NCI-H510A (cell line): ENCODE measurements at regions not wholly inside any gene's neighbourhood (a gene's known extent, or its start where the extent isn't known, plus 50 kb on each side); places are given as distances from the start of the nearest gene placed in this dataset.

Experiments used
- DNase-seq: peaks from one replicate; lab custom pipeline; 2025; lab: John Stamatoyannopoulos, UW

DNA sequence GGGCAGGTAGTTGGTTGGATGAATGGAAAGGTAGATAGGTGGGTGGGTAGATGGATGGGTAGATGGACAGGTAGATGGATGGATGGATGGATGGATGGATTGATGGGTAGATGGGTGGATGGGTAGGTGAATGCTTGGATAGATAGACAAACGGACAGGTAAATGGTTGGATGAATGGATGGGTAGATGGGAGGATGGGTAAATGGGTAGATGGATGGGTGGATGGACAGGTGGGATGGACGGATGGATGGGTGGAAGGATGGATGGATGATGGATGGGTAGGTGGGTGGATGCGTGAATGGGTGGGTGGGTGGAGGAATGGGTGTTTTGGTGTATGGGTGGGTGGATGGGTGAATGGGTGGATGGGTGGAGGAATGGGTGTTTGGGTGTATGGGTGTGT is 50.1 kb upstream of the ASAP2 start:
- DNase-seq, result no peak

DNA sequence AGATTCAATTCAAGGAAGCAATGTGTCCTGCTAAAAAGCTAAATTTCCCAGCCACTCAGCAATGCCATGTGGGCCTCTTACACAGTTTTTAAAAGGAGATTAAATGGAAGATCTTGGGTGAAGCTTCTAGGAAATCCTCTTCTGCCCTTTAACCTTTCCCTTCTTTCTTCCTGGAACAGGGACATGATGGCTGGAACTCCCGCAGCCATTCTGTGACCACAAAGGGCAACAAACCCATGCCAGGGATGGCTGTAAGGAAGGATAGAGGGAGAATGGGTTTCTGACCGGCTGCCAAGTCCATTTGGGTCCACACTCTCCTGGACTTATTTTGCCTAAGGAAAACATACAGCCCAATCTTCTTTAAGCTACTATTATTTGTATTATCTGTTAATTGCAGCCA is 52.6 kb upstream of the ASAP2 start:
- DNase-seq, result no peak

DNA sequence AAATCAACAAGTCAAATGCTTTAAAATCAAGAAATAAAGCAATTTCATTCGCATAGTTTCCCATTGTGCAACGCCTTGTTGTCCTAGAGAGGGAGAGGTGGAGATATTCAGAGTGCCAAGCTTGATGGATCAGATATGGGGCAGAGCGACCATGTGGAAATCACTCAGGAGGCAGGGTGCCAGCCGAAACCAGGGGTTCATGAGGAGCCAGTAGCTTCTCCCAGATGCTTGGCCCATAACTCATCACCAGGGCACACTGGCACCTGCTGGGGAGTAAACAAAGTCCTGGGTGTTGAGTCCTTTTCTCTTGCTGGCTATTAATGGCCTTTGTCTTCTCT is 53.0 kb upstream of the ASAP2 start:
- no peak for DNase-seq

DNA sequence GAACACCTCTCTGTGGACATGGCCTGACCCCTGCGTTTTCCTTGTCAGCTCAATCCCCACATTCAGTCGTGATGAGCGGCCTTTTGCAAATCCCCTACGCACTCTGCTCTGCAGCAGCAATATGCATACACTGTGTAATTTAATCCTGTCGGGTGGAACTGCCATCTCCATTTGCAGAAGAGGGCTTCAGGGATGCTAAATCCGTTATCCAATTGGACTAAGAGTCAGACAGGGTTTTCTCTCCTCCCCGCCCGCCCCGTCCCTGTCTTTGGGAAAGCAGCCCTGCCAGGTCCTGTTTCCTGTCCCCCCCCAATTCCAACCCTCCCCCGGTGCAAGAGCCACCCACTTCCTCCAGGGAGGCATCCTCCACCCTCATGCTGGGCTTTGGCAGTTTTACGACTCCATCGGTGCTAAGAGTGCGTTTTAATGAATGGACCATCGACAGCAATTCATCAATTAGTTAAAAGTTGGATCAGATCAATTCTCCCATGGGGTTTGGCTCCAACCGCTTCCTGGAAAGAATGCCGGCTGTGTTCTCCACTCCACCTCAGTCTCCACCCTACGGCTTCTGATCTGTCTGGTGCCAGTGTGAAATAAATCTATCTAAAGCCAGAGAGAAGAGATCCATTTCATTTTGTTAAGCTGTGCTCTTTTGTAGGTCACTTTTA is 53.5 kb upstream of the ASAP2 start:
- DNase-seq, result no peak

DNA sequence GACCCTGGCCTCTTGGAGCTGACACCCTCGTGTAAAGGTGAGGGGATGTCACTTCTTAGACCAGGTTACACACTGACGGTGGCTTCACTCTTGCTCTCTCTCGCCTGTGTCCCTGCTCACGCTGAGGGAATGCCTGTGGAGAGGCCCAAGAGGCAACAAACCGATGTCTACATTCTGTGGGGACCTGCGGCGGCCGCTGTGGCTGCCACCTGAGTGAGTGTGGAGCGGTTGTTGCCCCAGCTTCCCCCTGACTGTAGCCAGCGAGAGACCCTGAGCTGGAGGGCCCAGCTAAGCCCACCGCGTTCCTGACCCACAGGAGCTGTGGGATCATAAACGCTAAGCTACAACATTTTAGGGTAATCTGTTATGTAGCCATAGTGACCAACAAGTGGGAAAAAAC is 55.7 kb upstream of the ASAP2 start:
- DNase-seq, result no peak

DNA sequence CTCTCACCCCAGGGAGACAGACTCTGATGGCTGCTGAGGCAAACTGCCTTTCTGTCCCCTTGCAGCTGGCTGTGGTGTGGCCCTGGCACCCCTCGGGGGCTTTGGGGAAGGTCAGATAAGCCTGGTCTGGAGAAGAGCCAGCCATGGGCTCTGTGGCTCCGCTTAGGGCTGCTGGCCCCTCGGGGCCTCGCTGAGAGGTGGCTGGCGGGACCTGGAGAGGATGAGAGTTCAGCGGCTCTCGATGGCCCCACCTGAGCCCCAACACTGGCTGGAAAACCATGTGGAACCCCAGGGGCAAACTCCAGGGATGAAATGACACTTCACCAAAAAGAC is 56.1 kb upstream of the ASAP2 start:
- DNase-seq, result no peak

DNA sequence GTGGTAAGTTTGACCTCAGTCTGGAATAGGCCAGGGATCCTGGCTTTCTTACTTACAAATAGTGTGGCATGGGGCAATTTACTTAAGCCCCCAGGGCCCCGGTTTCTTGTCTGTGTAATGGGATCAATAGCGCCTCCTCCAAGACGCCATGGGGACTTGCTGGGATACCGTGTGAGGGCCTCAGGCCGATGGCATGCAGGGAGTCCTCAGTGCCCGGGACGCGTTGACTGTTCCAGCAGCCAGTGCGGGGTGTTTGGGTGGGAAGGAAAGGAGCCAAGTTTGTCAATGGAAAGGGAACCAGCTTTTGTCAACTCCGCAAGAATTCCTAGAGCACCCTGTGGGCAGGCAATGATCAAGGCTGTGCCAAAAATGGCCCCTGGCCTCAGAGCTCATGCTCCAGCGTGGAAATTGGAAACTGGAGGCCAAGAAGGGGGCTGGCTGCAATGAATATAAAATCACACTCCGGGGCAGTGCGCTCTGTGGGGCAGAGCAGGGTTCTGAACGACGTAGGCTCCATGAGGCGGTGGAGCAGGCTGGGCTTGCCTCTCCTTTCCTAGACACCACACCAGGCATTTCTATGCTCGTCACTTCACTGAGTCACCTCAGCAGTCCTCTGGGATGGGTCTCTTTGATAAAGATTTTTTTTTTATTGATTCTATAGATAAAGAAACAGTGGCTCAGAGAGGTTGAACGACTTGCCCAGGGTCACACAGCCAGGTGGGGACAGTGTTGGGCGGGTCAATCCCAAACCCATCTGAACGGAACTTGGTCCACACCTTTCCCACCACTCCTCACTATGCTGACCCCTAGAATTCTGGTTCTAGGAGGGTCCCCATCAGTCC is 56.7 kb upstream of the ASAP2 start:
- DNase-seq, result no peak

DNA sequence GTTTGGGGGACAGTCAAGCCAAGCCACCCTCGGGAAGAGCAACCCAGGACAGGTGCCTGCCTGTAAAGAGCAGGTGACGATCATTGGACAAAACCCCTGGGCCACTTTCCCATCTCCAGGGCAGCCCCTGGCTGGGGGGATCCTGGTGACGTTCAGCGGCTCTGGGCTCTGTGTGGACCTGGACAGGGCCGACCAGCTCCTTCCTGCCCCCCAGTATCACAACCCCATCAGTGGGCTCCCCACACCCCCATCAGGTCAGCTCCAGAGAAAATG is 57.3 kb upstream of the ASAP2 start:
- no peak for DNase-seq

DNA sequence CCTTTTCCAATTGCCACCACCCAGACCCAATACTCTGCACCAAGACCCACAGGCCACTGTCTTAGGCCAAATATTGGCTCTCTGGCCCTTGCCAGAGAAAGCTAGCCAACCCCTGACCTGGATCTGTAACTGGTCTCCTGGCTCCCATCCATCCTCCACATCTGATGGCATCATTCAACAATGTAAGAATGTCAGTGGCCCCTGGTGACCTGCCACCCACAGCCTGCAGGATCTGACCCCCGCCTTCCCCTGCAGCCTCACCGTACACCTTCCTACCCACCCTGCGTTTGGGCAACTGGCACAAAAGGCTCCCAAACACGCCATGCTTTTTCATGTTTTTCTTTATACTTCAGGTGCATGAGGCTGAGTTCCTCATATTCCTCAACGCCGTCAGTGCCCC is 60.0 kb upstream of the ASAP2 start:
- no peak for DNase-seq

DNA sequence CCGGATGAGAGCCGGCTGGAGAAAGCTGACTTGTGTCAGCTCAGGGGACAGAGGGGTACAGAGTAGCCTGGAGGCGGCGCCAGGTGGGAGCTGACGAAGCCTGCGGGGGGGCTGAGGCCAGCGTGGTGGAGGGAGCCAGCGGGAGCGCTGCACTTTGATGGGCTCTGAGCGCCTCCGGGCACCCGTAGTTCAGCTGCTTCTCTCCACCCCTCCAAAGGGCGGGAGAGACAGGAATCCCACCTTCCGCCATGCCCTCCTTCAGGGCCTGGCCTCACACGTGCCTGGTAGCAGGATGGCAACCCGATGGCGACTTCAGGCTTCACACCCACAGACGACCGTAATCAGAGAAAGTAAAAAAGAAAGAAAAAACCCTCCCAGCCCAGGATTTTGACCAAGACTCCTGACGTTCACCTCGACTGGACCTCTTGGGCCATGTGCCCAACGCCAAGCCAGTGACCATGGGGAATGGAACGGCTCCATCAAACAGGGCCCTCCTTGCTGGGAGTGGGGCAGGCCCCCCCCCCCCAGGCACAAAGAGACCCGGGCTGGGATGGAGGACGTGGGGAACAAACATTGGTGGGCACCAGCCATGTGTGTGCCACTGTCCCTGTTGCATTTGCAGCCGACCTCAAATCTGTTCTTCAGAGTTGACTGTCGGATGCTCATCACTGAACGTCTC is 60.7 kb upstream of the ASAP2 start:
- DNase-seq, result no peak

DNA sequence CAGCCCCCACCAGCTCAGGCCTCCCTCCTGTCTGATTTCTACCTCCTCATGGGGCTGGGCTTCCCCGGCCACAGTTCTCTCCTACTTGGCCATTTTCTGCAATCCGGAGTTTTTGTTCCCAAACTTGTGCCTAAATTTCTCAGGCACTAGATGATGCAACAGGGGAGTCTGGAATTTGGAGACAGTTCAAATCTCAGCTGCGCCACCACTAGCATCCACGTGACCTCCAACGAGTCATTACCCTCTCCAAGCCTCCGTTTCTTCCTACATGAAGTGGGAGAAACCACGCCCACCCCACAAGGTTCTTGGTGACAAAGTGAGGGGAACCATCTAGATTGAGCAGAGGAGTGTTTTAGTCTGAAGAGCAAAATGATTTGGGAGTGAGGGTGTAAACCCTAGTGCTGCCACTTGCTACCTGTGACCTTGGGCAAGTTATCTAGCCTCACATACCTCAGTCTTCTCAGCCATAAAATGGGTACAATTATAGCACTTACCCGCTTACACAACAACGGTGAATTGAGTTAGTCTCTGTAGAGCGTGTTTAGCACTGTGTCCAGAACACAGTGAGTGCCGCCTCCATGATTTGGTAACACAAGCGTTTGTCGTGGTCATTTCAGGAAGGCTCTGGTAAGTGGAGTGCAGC is 61.4 kb upstream of the ASAP2 start:
- no peak for DNase-seq

DNA sequence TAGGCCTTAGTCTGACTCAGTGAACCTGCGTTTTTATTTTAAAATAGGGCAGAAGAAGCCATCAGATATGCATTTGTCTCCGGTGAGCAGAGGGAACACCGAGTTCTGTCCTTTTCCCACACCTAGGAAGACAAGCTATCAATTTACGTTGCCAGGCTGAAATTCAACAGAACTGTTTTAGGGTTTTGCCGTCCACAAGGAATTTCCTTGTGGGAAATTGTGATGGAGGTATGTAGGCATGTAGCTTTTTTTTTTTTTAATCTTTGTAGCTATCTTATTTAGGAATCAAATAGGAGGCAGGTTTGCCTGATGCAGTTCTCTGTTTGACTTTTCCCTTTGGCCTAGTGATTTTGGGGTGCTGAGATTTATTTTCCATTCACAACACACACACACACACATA is 62.0 kb upstream of the ASAP2 start:
- no peak for DNase-seq

DNA sequence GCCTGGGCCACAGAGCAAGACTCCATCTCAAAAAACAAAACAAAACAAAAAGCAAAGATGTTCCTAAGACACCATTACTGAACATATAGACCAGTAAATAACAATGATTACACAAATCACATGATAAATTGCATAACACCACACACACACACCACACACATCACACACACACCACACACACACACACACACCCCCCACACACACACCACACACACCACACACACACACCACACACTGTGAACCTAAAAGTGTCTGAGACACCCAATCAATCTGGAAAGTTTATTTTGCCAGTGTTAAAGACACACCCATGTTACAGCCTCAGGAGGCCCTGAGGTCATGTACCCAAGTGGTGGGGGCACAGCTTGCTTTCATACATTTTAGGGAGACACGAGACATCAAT is 62.6 kb upstream of the ASAP2 start:
- DNase-seq, result no peak

DNA sequence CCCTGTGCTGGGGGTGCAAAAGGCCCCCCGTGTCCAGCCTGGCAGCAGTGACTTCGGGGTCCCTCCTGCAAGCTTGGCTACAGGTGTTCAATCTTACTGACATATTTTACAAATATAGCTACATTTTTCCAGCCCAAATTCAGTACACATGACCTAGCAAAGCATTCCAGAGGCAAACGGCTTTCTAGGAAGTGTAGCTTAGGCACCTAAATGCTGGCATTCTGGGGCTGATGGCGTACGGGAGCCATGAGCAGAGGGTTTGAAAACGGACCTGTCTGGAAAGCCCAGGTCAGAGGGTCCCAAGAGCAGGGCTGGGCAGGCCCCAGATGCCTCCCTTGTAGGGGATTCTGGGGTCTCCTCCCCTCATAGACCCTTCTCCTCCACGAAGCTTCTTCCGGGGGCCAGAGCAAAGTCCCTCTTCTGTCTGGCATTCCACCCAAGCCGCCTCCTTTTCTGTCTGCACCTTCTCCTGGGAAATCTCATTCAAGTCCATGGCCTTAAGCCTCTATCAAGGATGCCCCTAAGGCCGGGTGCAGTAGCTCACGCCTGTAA is 63.3 kb upstream of the ASAP2 start:
- DNase-seq, result no peak

DNA sequence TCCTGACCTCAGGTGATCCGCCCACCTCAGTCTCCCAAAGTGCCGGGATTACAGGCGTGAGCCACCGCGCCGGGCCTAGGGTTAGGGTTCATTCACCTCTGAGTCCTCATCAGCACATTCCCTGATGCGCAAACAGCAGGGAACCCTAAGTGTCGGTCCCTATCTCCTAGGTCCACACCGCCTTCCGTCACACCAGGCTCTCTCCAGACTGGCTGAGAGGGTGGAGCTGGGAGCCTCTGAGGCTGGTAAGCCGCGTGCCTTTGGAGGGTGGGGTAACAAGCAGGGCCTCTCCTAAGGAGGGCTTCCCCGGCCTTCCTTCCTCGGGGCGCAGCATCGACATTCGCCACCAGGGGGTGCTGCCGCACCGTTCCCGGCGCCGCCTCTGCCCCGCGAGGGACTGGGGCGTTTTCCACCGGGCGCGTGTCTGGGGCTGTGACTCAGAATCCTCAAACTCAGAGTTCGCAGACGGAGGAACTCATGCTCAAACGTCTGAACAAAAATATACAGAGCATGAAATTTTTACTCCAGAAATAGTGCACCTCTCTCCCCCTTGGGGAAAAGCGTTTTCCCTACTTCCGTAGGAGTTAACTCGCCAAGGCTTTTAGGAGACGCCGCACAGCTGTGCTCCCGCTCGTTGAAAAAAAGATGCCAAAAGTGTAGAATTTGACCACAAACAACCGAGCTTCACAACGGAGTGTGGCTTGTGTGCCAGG is 63.9 kb upstream of the ASAP2 start:
- peak; percentile 32 for DNase-seq

DNA sequence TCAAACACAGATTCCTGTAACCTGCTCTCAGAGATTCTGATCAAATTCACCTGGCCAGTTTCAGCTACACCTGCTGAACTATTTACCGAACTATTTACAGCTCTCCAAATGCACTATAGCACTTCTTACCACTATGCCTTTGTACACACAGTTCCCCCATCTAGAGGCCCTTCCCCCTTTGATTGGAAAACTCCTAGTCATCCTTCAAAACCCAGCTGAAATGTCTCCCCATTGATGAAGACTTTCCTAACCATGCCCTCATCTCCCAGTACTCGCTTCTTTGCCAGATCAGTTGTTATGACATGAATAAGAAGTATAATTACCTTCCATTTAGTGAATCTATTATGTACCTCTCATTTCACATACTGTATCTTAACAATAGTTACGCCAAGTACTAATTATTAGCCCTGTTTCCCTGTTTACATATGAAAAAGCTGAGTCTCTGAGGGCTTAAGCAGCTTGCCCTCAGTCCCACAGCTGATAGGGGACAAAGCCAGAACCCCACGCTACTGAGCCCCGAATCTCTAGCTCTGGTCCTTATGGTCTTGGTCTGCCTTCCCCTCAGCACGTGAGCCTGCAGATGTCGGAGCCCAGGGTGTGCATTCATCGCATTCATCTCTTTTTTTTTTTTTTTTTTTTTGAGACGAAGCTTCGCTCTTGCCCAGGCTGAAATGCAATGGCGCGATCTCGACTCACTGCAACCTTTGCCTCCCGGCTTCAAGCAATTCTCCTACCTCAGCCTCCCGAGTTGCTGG is 64.7 kb upstream of the ASAP2 start:
- no peak for DNase-seq

DNA sequence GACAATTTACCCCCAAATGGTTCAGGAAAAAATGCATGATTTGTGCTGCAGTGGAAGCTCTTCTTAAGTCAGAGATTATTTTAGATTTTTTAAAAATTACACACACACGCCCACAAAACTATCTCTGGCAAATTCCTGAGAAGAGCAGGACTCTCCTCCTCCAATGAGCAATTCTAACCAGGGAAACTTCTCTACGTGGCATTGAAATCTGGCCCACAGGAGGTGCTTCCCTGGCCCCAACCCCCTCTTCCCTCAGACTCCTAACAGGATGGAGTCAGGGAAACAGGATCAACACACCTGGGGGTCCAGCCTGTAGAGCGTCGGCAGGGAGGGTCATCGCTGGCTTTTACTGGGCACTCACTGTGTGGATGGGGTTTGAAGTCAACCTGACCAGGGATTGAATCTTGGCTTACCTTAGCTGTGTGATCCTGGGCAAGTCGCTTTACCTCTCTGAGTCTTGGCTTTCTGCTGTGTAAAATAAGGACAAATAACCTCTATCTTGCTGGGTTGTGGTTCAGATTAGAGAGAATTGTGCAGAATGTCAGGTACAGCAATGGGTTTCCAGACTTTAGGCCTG is 65.4 kb upstream of the ASAP2 start:
- DNase-seq, result no peak

DNA sequence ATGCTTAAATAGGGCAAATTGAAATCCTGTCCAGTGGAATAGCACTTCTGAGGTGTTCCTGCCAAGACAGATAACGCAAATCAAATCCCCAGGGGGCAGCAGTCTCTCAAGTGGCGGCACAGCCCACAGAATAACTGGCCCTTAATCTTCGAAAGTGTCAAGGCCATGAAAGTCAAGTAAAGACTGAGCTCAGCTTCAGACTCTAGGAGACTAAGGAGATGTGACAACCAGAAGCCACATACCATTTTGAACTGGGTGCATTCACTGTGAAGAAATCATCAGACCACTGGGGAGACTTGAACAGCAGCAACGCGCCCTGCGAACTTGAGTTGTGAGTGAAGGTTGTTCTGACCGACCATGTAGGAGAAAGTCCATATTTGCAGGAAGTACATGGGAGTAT is 66.0 kb upstream of the ASAP2 start:
- DNase-seq, result no peak

DNA sequence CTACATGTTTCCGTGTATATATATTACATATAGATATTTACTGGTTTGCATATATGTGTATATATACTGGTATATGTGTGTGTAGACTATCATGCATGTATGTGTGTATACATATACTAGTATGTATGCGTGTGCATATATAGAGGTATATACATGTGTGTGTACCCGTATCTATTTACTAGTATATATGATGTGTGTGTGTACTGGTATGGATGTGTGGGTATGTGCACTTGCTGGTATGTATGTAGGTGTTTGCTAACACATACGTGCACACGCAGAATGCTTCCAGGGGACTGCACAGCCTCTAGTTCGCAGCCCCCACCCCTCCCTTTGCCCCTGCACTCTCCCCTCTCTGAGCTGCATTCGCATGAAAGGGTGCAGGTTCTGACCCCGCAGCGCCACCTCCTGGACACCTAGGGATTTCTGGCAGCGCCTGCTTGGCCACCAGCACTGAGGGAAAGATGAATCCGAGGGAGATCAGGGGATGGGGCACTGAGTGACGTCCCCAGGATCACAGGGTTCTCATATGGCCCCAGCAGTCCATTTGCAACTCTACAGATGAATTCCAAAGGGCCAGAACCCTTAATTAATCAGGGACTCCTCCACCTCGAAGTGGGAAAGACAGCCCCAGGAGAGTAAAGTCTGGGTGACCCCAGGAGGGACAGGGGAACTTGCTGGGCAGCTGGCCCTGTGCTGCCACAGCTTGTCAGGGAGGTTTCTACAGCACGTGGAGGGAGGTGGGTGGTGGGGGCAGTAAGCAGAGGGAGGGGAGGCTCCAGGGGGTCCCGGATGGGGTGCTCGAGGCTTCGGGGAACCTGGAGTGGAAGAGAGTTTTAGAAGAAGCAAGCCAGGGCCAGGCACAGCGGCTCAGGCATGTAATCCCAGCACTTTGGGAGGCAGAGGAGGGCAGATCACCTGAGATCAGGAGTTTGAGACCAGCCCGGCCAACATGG is 66.8 kb upstream of the ASAP2 start:
- DNase-seq, result no peak
